GM06990 (cell line): ENCODE measurements at regions not wholly inside any gene's neighbourhood (a gene's known extent, or its start where the extent isn't known, plus 50 kb on each side); places are given as distances from the start of the nearest gene placed in this dataset.

Experiments used
- DNase-seq: peaks from one replicate; pipeline ENCODE4 v3.0.0-alpha.2; 2011; ENCODE audit not compliant: insufficient read length; ENCODE audit errors: extremely low read depth
- H3K27me3 ChIP-seq: replicated peaks from 2 replicates; pipeline ENCODE4 v1.6.0; 2011; ENCODE audit warnings: low read length; ENCODE audit not compliant: control insufficient read depth, insufficient read depth
- H3K36me3 ChIP-seq: 2 replicates; pipeline ENCODE4 v1.5.1; 2011; ENCODE audit warnings: low read length; ENCODE audit not compliant: control insufficient read depth, insufficient read depth
- H3K4me3 ChIP-seq: replicated peaks from 2 replicates; pipeline ENCODE4 v1.5.1; 2011; ENCODE audit warnings: low read depth, mild to moderate bottlenecking, control low read depth, low read length
- CTCF ChIP-seq: IDR thresholded peaks from 2 replicates; pipeline ENCODE4 v1.5.1; 2011; ENCODE audit warnings: low read length, control low read depth, mild to moderate bottlenecking, inconsistent platforms; ENCODE audit not compliant: insufficient read depth, poor library complexity, severe bottlenecking

- no peak for DNase-seq
- Histone ChIP-seq H3K4me3 (no peak overlapping the region), H3K36me3 (no peaks in the 10 kb centered on the region), H3K27me3 (no peaks in the 10 kb centered on the region)
- TF ChIP-seq CTCF, result no peak
Observed at GRCh38 chr2:217392930-217393584, 533.2 kb upstream of the TNP1 start.

DNA sequence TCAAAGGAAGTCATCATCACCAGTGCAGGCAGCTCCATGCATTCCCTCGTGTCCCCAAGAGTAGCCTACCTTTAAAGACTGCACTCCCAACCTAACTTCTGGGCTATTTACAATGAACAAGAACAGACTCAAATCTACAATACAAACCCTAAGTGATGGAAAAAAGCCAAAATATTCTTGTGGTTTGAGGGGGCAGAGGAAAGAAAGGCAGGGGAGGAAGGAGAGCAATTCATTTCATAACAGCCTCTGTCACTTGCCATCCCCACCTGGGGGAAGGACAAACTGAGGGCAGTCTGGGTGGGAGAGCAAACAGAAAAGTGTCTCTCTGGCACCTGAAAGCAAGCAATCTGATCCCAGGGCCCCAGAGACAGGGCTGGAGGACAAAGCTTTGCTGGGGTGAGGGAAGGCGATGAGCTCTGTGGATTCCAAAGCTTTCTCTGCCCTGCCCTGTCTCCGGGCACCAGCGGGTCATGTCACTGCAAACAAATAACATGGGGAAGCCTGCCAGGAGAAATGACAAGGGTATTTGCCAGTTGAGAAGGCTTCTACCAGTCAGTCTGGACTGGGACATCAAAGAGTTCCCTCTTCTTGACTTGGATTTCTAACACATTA is 528.0 kb upstream of the TNP1 start:
- no peaks in the 10 kb centered on the region for H3K27me3 ChIP-seq
- H3K4me3 ChIP-seq, result no peak overlapping the region
- DNase-seq, result no peak
- no peak for TF ChIP-seq CTCF
- H3K36me3 ChIP-seq, result no peaks in the 10 kb centered on the region

DNA sequence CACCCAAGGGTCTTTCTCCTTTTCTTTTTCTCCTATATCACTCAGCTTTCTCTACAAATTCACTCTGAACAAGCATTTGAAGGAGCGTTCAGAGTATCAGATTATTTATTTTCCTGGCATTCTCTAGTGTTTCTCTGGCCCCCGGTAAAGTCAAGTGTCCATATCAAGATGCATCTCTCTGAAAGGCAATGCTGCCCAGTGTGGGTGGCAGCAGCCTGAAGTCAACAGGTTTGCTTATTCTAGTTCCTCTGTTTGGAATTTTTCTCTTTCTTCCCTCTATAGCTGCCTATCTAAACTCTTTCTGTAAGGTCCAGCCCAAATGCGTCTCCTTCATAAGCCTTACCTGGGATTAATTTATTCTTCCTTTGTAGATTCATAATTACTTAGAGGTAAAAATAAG is 526.2 kb upstream of the TNP1 start:
- no peak overlapping the region for H3K4me3 ChIP-seq
- H3K36me3 ChIP-seq, result no peaks in the 10 kb centered on the region
- H3K27me3 ChIP-seq, result no peaks in the 10 kb centered on the region
- DNase-seq, result no peak
- TF ChIP-seq CTCF, result no peak

GRCh38 chr2:217383620-217384019 is 523.8 kb upstream of the TNP1 start:
- DNase-seq, result no peak

GRCh38 chr2:217382794-217383193 is 522.9 kb upstream of the TNP1 start:
- Histone ChIP-seq H3K4me3 (no peak overlapping the region), H3K27me3 (no peaks in the 10 kb centered on the region), H3K36me3 (no peaks in the 10 kb centered on the region)
- no peak for DNase-seq
- TF ChIP-seq CTCF, result no peak

More at GRCh38 chr2:217383620-217384019, 523.8 kb upstream of the TNP1 start:
- no peak for TF ChIP-seq CTCF
- H3K36me3 ChIP-seq, result no peaks in the 10 kb centered on the region
- H3K27me3 ChIP-seq, result no peaks in the 10 kb centered on the region
- H3K4me3 ChIP-seq, result no peak overlapping the region
